Panc1 (cell line): ENCODE measurements at regions not wholly inside any gene's neighbourhood (a gene's known extent, or its start where the extent isn't known, plus 50 kb on each side); places are given as distances from the start of the nearest gene placed in this dataset.
"Not testable (repeated sequence)": the region's sequence is repeated elsewhere in the genome, so short reads cannot be mapped to it uniquely, and the experiment has no call there.

ENCODE experiments used
- ATAC-seq: fragments of 200-7000 bp; cut with Tn5 transposase; 2 replicates; pipeline ENCODE4 v1.9.1; 2020; ENCODE audit warnings: mild to moderate bottlenecking, moderate library complexity
- BruUV-seq: library from RNA; stranded (reverse); fragments of 400-500 nt; replicated peaks from 2 replicates; lab custom pipeline; 2021; lab: Mats Ljungman, UMichigan
- CTCF ChIA-PET: fragments of 300-600 bp; sonication (Branson Sonifier 250); formaldehyde crosslinking; loops from one replicate; lab custom pipeline; 2022; ENCODE audit warnings: antibody characterized with exemption; lab: Charles Lee
- POLR2A ChIA-PET: fragments of 300-600 bp; sonication (Branson Sonifier 250); formaldehyde crosslinking; loops from one replicate; lab custom pipeline; 2022; ENCODE audit warnings: antibody characterized with exemption; lab: Charles Lee
- DNase-seq: peaks from one replicate; pipeline ENCODE4 v3.0.0-alpha.2; 2010; ENCODE audit warnings: low read depth, low spot score
- H3K27ac ChIP-seq: 2 replicates; pipeline ENCODE4 v1.5.1; 2011; ENCODE audit warnings: mild to moderate bottlenecking, low read length, inconsistent platforms
- H3K27me3 ChIP-seq: fragments of 200-500 bp; sonication (Bioruptor generic); 2 replicates; pipeline ENCODE4 v1.6.0; 2014; ENCODE audit warnings: low read length, inconsistent platforms; ENCODE audit not compliant: control insufficient read depth, insufficient read depth
- H3K36me3 ChIP-seq: fragments of 200-500 bp; sonication (Bioruptor generic); 2 replicates; pipeline ENCODE4 v1.5.1; 2014; ENCODE audit warnings: inconsistent platforms, mild to moderate bottlenecking, low read length, moderate library complexity; ENCODE audit not compliant: control insufficient read depth, insufficient read depth
- H3K4me1 ChIP-seq: 2 replicates; pipeline ENCODE4 v1.5.1; 2011; ENCODE audit warnings: inconsistent platforms, mild to moderate bottlenecking, low read length, moderate library complexity; ENCODE audit not compliant: control insufficient read depth, insufficient read depth
- H3K4me3 ChIP-seq, 2 experiments: 2 replicates each; pipeline ENCODE4 v1.5.1; 2011 to 2012; ENCODE audit warnings: low read depth in 2 of 2, low read length in 2 of 2, mild to moderate bottlenecking in 2 of 2, inconsistent platforms in 1 of 2, moderate library complexity in 1 of 2
- H3K9me3 ChIP-seq: fragments of 200-500 bp; sonication (Bioruptor generic); 2 replicates; pipeline ENCODE4 v1.5.1; 2014; ENCODE audit warnings: low read depth, mild to moderate bottlenecking, inconsistent platforms, low read length, moderate library complexity; ENCODE audit not compliant: control insufficient read depth, insufficient read depth
- CTCF ChIP-seq: fragments of 450-650 bp; IDR thresholded peaks from 2 replicates; pipeline ENCODE4 v1.5.1; 2017; ENCODE audit warnings: mild to moderate bottlenecking
- POLR2AphosphoS5 ChIP-seq: IDR thresholded peaks from 2 replicates; pipeline ENCODE4 v1.6.1; 2012; ENCODE audit warnings: mild to moderate bottlenecking, low read depth, low read length, moderate library complexity
- SIN3A ChIP-seq: IDR thresholded peaks from 2 replicates; pipeline ENCODE4 v1.6.1; 2012; ENCODE audit warnings: low read depth, mild to moderate bottlenecking, low read length, moderate library complexity, borderline replicate concordance; ENCODE audit not compliant: insufficient read depth
- TCF7L2 ChIP-seq: IDR thresholded peaks from 2 replicates; pipeline ENCODE4 v1.6.1; 2011; ENCODE audit warnings: mild to moderate bottlenecking, low read depth, low read length, inconsistent platforms
- in situ Hi-C: cut with HindIII; loops from 2 replicates; pipeline ENCODE4 v1.10.0; 2016; ENCODE audit warnings: low sequenced_read_pairs, low pct_unique_long_range_greater_than_20kb
- intact Hi-C: fragments of 100-400 bp; cut with micrococcal nuclease; formaldehyde crosslinking; loops from one replicate; pipeline ENCODE4 v1.10.0; 2022; ENCODE audit not compliant: unreplicated experiment
- TF ChIP-seq, protein P1 (sequence below), 2 experiments: IDR thresholded peaks; 2 replicates each; pipeline ENCODE4 v1.6.1; 2011 to 2012; ENCODE audit warnings: low read depth in 2 of 2, control low read depth in 1 of 2, low read length in 1 of 2, mild to moderate bottlenecking in 1 of 2, moderate library complexity in 1 of 2; ENCODE audit not compliant: insufficient read depth in 1 of 2

GRCh38 chr17:27088767-27089078 lies 205.2 kb upstream of the WSB1 start:
- DNase-seq (no peak), ATAC-seq (no peak)
- ChIA-PET POLR2A (no interaction called here), CTCF (no interaction called here)
- Histone ChIP-seq H3K4me1 (no peaks in the 10 kb centered on the region), H3K27me3 (peaks cover 2% of the 10 kb centered on the region), H3K27ac (no peak overlapping the region), H3K36me3 (no peaks in the 10 kb centered on the region), H3K9me3 (no peaks in the 10 kb centered on the region), H3K4me3 (peak overlapping the region in 1 of 2 experiments; percentile 31; a peak in 1 of 4 replicates)
- in situ Hi-C loops, result no loop called here
- TF ChIP-seq TCF7L2 (no peak), CTCF (no peak), SIN3A (no peak)
- BruUV-seq, result no TSS peak
- intact Hi-C loops, result no loop called here

- in situ Hi-C loops, H3K27ac ChIP-seq, H3K36me3 ChIP-seq, H3K27me3 ChIP-seq, H3K9me3 ChIP-seq, BruUV-seq, H3K4me1 ChIP-seq, ATAC-seq, CTCF ChIA-PET, POLR2A ChIA-PET, intact Hi-C loops, DNase-seq: not testable (repeated sequence)
- peak overlapping the region in 1 of 2 experiments; percentile 31; a peak in 1 of 4 replicates for H3K4me3 ChIP-seq
Measured at GRCh38 chr17:27089079-27089928, 204.6 kb upstream of the WSB1 start.

GRCh38 chr17:27089929-27090247 lies 204.0 kb upstream of the WSB1 start:
- Histone ChIP-seq H3K4me1 (no peaks in the 10 kb centered on the region), H3K9me3 (no peaks in the 10 kb centered on the region), H3K4me3 (peak overlapping the region in 1 of 2 experiments; percentile 31; a peak in 1 of 4 replicates), H3K27ac (no peak overlapping the region), H3K27me3 (peaks cover 2% of the 10 kb centered on the region), H3K36me3 (no peaks in the 10 kb centered on the region)
- ChIA-PET POLR2A (no interaction called here), CTCF (no interaction called here)
- no peak for ATAC-seq
- intact Hi-C loops (no loop called here), in situ Hi-C loops (no loop called here)
- no TSS peak for BruUV-seq
- TF ChIP-seq SIN3A (no peak), TCF7L2 (no peak), CTCF (no peak), POLR2AphosphoS5 (no peak)
- TF ChIP-seq, protein P1, sequence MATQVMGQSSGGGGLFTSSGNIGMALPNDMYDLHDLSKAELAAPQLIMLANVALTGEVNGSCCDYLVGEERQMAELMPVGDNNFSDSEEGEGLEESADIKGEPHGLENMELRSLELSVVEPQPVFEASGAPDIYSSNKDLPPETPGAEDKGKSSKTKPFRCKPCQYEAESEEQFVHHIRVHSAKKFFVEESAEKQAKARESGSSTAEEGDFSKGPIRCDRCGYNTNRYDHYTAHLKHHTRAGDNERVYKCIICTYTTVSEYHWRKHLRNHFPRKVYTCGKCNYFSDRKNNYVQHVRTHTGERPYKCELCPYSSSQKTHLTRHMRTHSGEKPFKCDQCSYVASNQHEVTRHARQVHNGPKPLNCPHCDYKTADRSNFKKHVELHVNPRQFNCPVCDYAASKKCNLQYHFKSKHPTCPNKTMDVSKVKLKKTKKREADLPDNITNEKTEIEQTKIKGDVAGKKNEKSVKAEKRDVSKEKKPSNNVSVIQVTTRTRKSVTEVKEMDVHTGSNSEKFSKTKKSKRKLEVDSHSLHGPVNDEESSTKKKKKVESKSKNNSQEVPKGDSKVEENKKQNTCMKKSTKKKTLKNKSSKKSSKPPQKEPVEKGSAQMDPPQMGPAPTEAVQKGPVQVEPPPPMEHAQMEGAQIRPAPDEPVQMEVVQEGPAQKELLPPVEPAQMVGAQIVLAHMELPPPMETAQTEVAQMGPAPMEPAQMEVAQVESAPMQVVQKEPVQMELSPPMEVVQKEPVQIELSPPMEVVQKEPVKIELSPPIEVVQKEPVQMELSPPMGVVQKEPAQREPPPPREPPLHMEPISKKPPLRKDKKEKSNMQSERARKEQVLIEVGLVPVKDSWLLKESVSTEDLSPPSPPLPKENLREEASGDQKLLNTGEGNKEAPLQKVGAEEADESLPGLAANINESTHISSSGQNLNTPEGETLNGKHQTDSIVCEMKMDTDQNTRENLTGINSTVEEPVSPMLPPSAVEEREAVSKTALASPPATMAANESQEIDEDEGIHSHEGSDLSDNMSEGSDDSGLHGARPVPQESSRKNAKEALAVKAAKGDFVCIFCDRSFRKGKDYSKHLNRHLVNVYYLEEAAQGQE (IDR thresholded peaks at IDR 0.05; ENCODE audit: insufficient read depth in 1 of 2, low read depth in 2 of 2, low read length in 1 of 2), result no peak
- DNase-seq, result no peak

DNA sequence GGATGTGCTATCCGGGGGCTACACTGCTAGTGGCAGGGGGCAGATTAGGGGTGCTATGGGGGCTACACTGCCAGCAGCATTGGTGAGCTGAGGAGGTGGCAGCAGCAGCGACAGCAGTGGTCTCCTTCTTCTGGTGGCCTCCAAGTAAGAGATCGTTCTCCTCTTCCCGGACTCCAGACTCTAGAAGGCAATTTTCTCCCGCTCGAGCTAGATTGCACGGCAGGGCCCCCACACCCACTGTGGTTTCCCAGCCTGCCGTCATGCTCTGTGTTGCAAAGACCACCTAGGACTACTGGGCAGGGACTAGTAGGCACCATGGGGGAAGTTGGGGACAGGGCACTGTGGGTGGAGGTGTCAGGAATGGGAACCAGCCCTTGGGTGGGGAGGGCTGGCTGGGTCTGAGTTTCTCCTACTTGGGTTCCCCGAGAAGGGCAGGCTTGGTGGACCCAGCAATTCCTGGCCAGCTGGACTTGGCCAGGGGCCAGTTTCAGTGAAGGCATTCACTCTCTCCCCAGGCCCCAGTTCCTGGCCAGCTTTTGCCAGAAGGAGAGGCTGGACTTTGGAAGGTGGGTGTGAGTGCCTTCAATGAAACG lies 203.4 kb upstream of the WSB1 start:
- H3K4me3 ChIP-seq, result peak overlapping the region in 1 of 2 experiments; percentile 31; a peak in 1 of 4 replicates
- POLR2A ChIA-PET, in situ Hi-C loops, H3K9me3 ChIP-seq, BruUV-seq, H3K27me3 ChIP-seq, CTCF ChIA-PET, H3K36me3 ChIP-seq, H3K27ac ChIP-seq, DNase-seq, intact Hi-C loops, ATAC-seq, H3K4me1 ChIP-seq: not testable (repeated sequence)
